D721Med (cell line): ENCODE measurements at regions not wholly inside any gene's neighbourhood (a gene's known extent, or its start where the extent isn't known, plus 50 kb on each side); places are given as distances from the start of the nearest gene placed in this dataset.
A peak's percentile ranks its signal among the peaks of the same experiment; 100 is the strongest.
"Not testable (repeated sequence)": the region's sequence is repeated elsewhere in the genome, so short reads cannot be mapped to it uniquely, and the experiment has no call there.

Experiments used
- DNase-seq: peaks from one replicate; pipeline ENCODE4 v3.0.0; 2011; ENCODE audit warnings: low spot score; ENCODE audit not compliant: insufficient read length
- FAIRE-seq: peaks from 2 replicates; lab custom pipeline; 2011; peaks lifted over from hg19 to GRCh38; lab: Jason Lieb, UNC
- TF ChIP-seq, protein P1 (sequence below): IDR thresholded peaks from 2 replicates; pipeline ENCODE4 v1.5.1; 2012; ENCODE audit warnings: mild to moderate bottlenecking, control low read depth; ENCODE audit not compliant: insufficient read depth; ENCODE audit errors: missing control alignments

DNA sequence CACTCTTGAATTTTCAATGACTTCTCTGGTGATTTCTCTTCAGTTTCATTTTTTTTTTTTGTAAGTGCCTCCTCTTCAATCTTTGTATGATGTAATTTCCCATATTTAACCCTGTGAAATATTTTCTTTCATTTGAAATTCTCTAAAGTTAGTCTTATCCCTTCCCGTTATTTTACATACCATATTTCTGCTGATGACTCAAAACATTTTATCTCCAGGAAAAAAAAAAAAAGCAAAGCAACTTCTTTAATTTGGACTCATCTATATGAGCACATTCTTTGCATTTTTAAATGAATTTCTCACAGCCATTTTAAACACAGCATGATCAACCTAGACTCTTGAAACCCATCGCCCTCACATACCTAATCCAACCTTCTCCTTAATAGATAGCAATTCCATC is 1831.4 kb downstream of the ARAP2 start:
- DNase-seq (no peak), FAIRE-seq (no peak)
- TF ChIP-seq, protein P1, sequence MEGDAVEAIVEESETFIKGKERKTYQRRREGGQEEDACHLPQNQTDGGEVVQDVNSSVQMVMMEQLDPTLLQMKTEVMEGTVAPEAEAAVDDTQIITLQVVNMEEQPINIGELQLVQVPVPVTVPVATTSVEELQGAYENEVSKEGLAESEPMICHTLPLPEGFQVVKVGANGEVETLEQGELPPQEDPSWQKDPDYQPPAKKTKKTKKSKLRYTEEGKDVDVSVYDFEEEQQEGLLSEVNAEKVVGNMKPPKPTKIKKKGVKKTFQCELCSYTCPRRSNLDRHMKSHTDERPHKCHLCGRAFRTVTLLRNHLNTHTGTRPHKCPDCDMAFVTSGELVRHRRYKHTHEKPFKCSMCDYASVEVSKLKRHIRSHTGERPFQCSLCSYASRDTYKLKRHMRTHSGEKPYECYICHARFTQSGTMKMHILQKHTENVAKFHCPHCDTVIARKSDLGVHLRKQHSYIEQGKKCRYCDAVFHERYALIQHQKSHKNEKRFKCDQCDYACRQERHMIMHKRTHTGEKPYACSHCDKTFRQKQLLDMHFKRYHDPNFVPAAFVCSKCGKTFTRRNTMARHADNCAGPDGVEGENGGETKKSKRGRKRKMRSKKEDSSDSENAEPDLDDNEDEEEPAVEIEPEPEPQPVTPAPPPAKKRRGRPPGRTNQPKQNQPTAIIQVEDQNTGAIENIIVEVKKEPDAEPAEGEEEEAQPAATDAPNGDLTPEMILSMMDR: no peak

DNA sequence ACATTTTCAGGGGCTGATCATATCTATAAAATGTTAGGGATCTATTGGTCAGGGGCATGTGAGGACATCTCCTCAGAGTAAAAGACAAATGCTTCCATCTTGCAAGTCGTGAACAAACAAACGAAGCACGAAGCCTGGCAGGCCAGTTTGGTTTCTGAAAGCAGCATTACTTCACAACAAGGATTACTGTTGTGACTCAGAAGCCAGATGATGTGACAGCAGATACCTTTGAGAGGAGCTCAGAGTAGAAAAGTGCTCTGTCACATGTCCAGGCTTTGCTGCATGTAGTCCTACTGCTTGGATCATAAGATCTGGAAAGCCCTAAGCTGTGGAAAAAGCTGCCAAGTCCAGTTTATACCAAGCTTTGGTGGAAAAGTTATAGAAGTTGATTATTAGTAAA is 1827.2 kb downstream of the ARAP2 start:
- FAIRE-seq: no peak
- no peak for DNase-seq
- TF ChIP-seq, protein P1: no peak

DNA sequence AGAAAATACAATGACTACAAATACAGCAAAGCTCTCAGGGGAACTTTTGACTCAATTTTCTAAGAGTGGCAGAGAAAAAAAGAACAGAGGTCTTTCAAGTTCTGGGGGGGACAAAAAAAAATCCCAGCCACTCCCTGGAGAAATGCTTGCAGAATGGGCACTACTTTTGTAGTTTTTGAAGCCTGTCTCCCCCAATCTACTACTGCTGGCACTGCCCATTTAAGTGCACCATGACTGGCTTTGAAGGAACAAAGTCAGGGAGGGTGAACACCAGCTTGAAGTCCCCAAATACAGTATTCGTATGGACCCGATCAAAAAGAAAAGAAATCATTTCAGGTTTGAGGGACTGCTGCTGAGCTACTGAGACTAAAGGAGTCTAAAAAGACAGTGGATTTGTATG is 1824.4 kb downstream of the ARAP2 start:
- FAIRE-seq: no peak
- TF ChIP-seq, protein P1: no peak
- no peak for DNase-seq

DNA sequence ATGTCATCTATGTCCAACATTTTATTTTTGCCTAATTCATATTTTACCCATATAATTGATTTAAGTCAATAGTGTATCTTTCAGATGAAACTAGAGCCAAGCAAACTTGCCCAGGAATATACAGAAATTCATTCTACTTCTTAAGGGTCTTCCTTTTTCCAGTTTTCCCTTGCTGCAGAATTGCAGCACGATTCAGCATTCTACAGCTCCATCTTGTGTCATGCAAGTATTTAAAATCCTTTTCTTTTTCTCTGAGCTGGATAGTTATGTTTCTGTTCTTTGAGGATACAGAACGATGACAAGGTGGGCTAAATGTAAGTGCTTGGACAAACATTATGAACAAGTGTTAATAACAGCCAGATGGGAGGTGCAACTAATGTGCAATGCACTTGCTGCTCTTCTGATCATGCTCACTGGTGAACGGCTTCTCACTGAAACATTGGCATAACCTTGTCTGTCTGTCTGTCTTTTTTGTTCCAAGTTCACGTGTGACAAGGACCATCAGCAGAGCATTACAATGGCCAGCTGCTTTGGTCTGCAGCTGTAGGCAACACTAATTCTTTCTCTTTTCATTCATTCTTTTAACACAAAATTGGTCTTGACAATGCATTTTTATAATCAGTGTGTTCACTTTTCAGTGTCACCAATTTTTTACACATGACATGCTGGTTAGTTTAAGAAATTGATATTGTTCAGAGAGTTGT is 1821.7 kb downstream of the ARAP2 start:
- DNase-seq (no peak), FAIRE-seq (no peak)
- TF ChIP-seq, protein P1: peak; percentile 50

DNA sequence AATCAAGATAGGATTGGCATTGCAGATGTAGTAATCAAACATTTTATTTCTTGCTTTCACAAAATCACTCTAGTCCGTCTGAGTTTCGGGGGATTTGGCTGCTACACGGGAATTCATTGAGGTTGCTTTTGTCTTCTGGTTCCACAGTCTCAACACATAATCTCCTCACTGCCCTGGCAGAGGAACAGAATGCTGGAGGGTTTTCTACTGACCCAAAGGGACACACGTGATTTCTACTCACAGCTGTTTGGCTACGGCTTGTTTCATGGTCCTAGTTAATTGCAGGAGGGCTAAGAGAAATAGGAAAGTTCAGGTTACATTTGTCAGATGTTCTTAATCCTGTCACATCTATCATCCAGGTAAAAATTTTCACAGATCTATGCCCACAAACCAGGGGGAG is 1811.6 kb downstream of the ARAP2 start:
- TF ChIP-seq, protein P1: no peak
- DNase-seq: no peak

DNA sequence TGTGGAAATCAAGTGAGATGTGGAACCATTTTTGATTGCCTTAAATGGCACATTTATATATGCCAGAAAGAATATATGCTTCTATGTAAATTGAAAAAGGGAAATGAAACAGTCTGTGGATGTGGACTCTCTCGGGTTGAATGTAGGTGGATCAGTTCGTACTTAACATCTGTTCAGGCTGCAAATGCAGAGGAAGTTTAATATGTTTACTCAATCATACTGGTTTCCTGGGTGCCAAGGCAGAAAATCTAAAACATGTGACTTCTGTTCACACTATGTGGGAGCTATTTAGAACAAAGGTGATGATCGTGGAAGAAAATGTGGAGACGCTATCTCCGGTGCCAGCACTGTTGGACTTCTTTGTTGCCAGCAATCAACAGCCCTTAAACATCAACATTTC is 1809.9 kb downstream of the ARAP2 start:
- DNase-seq, FAIRE-seq: not testable (repeated sequence)

More for the DNA sequence above, 1811.6 kb downstream of the ARAP2 start:
- FAIRE-seq: no peak

DNA sequence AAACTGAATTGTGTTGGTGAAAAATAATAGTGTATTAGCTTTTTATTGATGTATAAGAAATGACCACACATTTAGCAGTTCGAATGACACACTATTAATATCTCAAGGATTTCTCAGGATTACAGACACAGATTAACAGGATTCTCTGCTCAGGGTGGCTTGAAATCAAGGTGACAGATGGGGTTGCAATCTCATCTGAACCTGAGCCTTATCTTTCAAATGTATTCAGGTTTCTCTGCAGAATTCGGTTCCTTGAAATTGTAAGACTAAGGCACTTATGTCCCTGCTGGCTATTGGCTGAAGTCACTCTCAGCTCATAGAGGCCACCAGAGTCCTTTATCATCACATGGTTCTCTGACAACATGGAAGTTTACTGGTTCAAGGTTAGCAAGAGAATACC is 1780.1 kb downstream of the ARAP2 start:
- peak; percentile 98 for FAIRE-seq
- TF ChIP-seq, protein P1: no peak
- DNase-seq: no peak
